ENCODE measurements at regions not wholly inside any gene's neighbourhood (a gene's known extent, or its start where the extent isn't known, plus 50 kb on each side); places are given as distances from the start of the nearest gene placed in this dataset.
"Not testable (repeated sequence)": the region's sequence is repeated elsewhere in the genome, so short reads cannot be mapped to it uniquely, and the experiment has no call there.

- DNase-seq (ENCODE audit: low spot score) = no peak
Measured at GRCh38 chr18:28510210-28510609, 333.3 kb upstream of the CDH2 start.

- DNase-seq (ENCODE audit: low spot score) = no peak
Measured at GRCh38 chr18:28504066-28504465, 327.1 kb upstream of the CDH2 start.

- DNase-seq (ENCODE audit: low spot score) = no peak
Measured at GRCh38 chr18:28494151-28494550, 317.2 kb upstream of the CDH2 start.

- DNase-seq (ENCODE audit: low spot score) = no peak
Measured at GRCh38 chr18:28485918-28486317, 309.0 kb upstream of the CDH2 start.

GRCh38 chr18:28485210-28485801 is 308.4 kb upstream of the CDH2 start:
- no peak for DNase-seq (ENCODE audit: low spot score)

GRCh38 chr18:28478531-28478930 is 301.6 kb upstream of the CDH2 start:
- no peak for DNase-seq (ENCODE audit: low spot score)

GRCh38 chr18:28476302-28476701 is 299.4 kb upstream of the CDH2 start:
- DNase-seq (ENCODE audit: low spot score) = no peak

GRCh38 chr18:28469946-28470345 is 293.0 kb upstream of the CDH2 start:
- no peak for DNase-seq (ENCODE audit: low spot score)

GRCh38 chr18:28468901-28469300 is 292.0 kb upstream of the CDH2 start:
- no peak for DNase-seq (ENCODE audit: low spot score)

GRCh38 chr18:28466204-28466603 is 289.3 kb upstream of the CDH2 start:
- DNase-seq (ENCODE audit: low spot score) = no peak

- DNase-seq (ENCODE audit: low spot score) = no peak
Measured at GRCh38 chr18:28459587-28459986, 282.7 kb upstream of the CDH2 start.

- DNase-seq (ENCODE audit: low spot score) = no peak
Measured at GRCh38 chr18:28458751-28459150, 281.8 kb upstream of the CDH2 start.

GRCh38 chr18:28457784-28458183 is 280.9 kb upstream of the CDH2 start:
- no peak for DNase-seq (ENCODE audit: low spot score)

- no peak for DNase-seq (ENCODE audit: low spot score)
Measured at GRCh38 chr18:28455971-28456370, 279.0 kb upstream of the CDH2 start.

GRCh38 chr18:28439870-28440269 is 262.9 kb upstream of the CDH2 start:
- no peak for DNase-seq (ENCODE audit: low spot score)

- DNase-seq (ENCODE audit: low spot score) = no peak
Measured at GRCh38 chr18:28438381-28438780, 261.5 kb upstream of the CDH2 start.

- DNase-seq (ENCODE audit: low spot score) = no peak
Measured at GRCh38 chr18:28432339-28432738, 255.4 kb upstream of the CDH2 start.

- no peak for DNase-seq (ENCODE audit: low spot score)
Measured at GRCh38 chr18:28425886-28426285, 249.0 kb upstream of the CDH2 start.

- DNase-seq (ENCODE audit: low spot score) = no peak
Measured at GRCh38 chr18:28422577-28422976, 245.6 kb upstream of the CDH2 start.

GRCh38 chr18:28421950-28422349 is 245.0 kb upstream of the CDH2 start:
- DNase-seq (ENCODE audit: low spot score) = not testable (repeated sequence)

GRCh38 chr18:28412521-28412920 is 235.6 kb upstream of the CDH2 start:
- no peak for DNase-seq (ENCODE audit: low spot score)

GRCh38 chr18:28411806-28412205 is 234.9 kb upstream of the CDH2 start:
- DNase-seq (ENCODE audit: low spot score) = no peak

- no peak for DNase-seq (ENCODE audit: low spot score)
Measured at GRCh38 chr18:28409811-28410210, 232.9 kb upstream of the CDH2 start.

- no peak for DNase-seq (ENCODE audit: low spot score)
Measured at GRCh38 chr18:28408528-28408927, 231.6 kb upstream of the CDH2 start.

GRCh38 chr18:28407681-28408080 is 230.8 kb upstream of the CDH2 start:
- DNase-seq (ENCODE audit: low spot score) = no peak
